HEK293T (cell line): ENCODE measurements at regions not wholly inside any gene's neighbourhood (a gene's known extent, or its start where the extent isn't known, plus 50 kb on each side); places are given as distances from the start of the nearest gene placed in this dataset.

Experiments
- CTCF ChIA-PET: fragments of 350-600 bp; formaldehyde crosslinking; extraction: SDS; loops from one replicate; lab custom pipeline; 2021; ENCODE audit warnings: antibody characterized with exemption, inconsistent platforms; lab: Yijun Ruan, JAX
- POLR2A ChIA-PET: fragments of 350-600 bp; formaldehyde crosslinking; extraction: SDS; loops from one replicate; lab custom pipeline; 2020; ENCODE audit warnings: antibody characterized with exemption, inconsistent platforms; lab: Yijun Ruan, JAX
- DNase-seq: peaks from one replicate; pipeline ENCODE4 v3.0.0; 2012; ENCODE audit warnings: mixed read lengths; ENCODE audit errors: extremely low spot score
- ARNT ChIP-seq: fragments of 450-650 bp; IDR thresholded peaks from 2 replicates; pipeline ENCODE4 v1.6.1; 2017; ENCODE audit warnings: mild to moderate bottlenecking
- BHLHE40 ChIP-seq: fragments of 450-650 bp; IDR thresholded peaks from 2 replicates; pipeline ENCODE4 v1.6.1; 2016; ENCODE audit warnings: mild to moderate bottlenecking, moderate library complexity, borderline replicate concordance
- CTBP1 ChIP-seq: fragments of 450-650 bp; IDR thresholded peaks from 2 replicates; pipeline ENCODE4 v1.6.1; 2016; ENCODE audit warnings: borderline replicate concordance
- ELF4 ChIP-seq: fragments of 450-650 bp; IDR thresholded peaks from 2 replicates; pipeline ENCODE4 v1.6.1; 2017; ENCODE audit warnings: antibody characterized with exemption
- FOXA1 ChIP-seq: fragments of 450-650 bp; IDR thresholded peaks from 2 replicates; pipeline ENCODE4 v1.6.1; 2016; ENCODE audit warnings: mild to moderate bottlenecking
- FOXK2 ChIP-seq: fragments of 450-650 bp; IDR thresholded peaks from 2 replicates; pipeline ENCODE4 v1.6.1; 2016; ENCODE audit warnings: mild to moderate bottlenecking
- FOXM1 ChIP-seq: fragments of 450-650 bp; IDR thresholded peaks from 2 replicates; pipeline ENCODE4 v1.6.1; 2017; ENCODE audit warnings: mild to moderate bottlenecking, borderline replicate concordance
- HDGF ChIP-seq: fragments of 450-650 bp; IDR thresholded peaks from 2 replicates; pipeline ENCODE4 v1.6.1; 2017; ENCODE audit warnings: antibody characterized with exemption, borderline replicate concordance
- L3MBTL2 ChIP-seq: fragments of 450-650 bp; conservative IDR thresholded peaks from 2 replicates; pipeline ENCODE4 v1.6.1; 2016; ENCODE audit warnings: mild to moderate bottlenecking
- LEF1 ChIP-seq: fragments of 450-650 bp; IDR thresholded peaks from 2 replicates; pipeline ENCODE4 v1.6.1; 2017; ENCODE audit warnings: mild to moderate bottlenecking, borderline replicate concordance
- NFRKB ChIP-seq: fragments of 450-650 bp; IDR thresholded peaks from 2 replicates; pipeline ENCODE4 v1.6.1; 2016; ENCODE audit warnings: mild to moderate bottlenecking, moderate library complexity
- PKNOX1 ChIP-seq: fragments of 450-650 bp; IDR thresholded peaks from 2 replicates; pipeline ENCODE4 v1.6.1; 2016
- SP1 ChIP-seq: fragments of 450-650 bp; IDR thresholded peaks from 2 replicates; pipeline ENCODE4 v1.6.1; 2017
- SUZ12 ChIP-seq: fragments of 450-650 bp; IDR thresholded peaks from 2 replicates; pipeline ENCODE4 v1.6.1; 2016; ENCODE audit warnings: mild to moderate bottlenecking
- TARDBP ChIP-seq: fragments of 450-650 bp; IDR thresholded peaks from 2 replicates; pipeline ENCODE4 v1.6.1; 2016
- ZNF384 ChIP-seq: fragments of 450-650 bp; IDR thresholded peaks from 2 replicates; pipeline ENCODE4 v1.6.1; 2016

- POLR2A ChIA-PET = no interaction called here
- CTCF ChIA-PET = no interaction called here
- no peak for TF ChIP-seq FOXK2
- no peak for TF ChIP-seq CTBP1
- TF ChIP-seq NFRKB = no peak
- TF ChIP-seq HDGF = no peak
- no peak for TF ChIP-seq TARDBP
- no peak for TF ChIP-seq ELF4
- TF ChIP-seq L3MBTL2 = no peak
- TF ChIP-seq SUZ12 = no peak
- TF ChIP-seq ZNF384 = no peak
- no peak for TF ChIP-seq FOXA1
- TF ChIP-seq BHLHE40 = no peak
- no peak for TF ChIP-seq LEF1
- no peak for TF ChIP-seq PKNOX1
- no peak for TF ChIP-seq FOXM1
- no peak for TF ChIP-seq ARNT
- TF ChIP-seq SP1 = no peak
- DNase-seq = no peak
Measured at GRCh38 chr10:128950916-128951275, 516.1 kb upstream of the MGMT start.

- ChIA-PET CTCF (no interaction called here), POLR2A (no interaction called here)
- DNase-seq = no peak
- no peak for TF ChIP-seq ARNT
- no peak for TF ChIP-seq NFRKB
- TF ChIP-seq FOXK2 = no peak
- no peak for TF ChIP-seq FOXM1
- TF ChIP-seq SUZ12 = no peak
- TF ChIP-seq PKNOX1 = no peak
- TF ChIP-seq CTBP1 = no peak
- no peak for TF ChIP-seq SP1
- TF ChIP-seq HDGF = no peak
- no peak for TF ChIP-seq FOXA1
- TF ChIP-seq BHLHE40 = no peak
- no peak for TF ChIP-seq L3MBTL2
- TF ChIP-seq ELF4 = no peak
Measured at GRCh38 chr10:128952856-128953255, 514.2 kb upstream of the MGMT start.

- POLR2A ChIA-PET = no interaction called here
- no peak for TF ChIP-seq SUZ12
- no peak for TF ChIP-seq FOXA1
- TF ChIP-seq LEF1 = no peak
- no peak for TF ChIP-seq SP1
- no peak for TF ChIP-seq ELF4
- no peak for TF ChIP-seq TARDBP
- TF ChIP-seq L3MBTL2 = no peak
- TF ChIP-seq BHLHE40 = no peak
- TF ChIP-seq CTBP1 = no peak
- TF ChIP-seq ZNF384 = no peak
- TF ChIP-seq FOXM1 = no peak
- TF ChIP-seq PKNOX1 = no peak
- TF ChIP-seq NFRKB = no peak
- TF ChIP-seq FOXK2 = no peak
- TF ChIP-seq ARNT = no peak
- TF ChIP-seq HDGF = no peak
- no peak for DNase-seq
- CTCF ChIA-PET = no interaction called here
Measured at GRCh38 chr10:128956149-128956548, 510.9 kb upstream of the MGMT start.

GRCh38 chr10:128957221-128957620, 509.8 kb upstream of the MGMT start:
- no peak for DNase-seq
- ChIA-PET POLR2A (no interaction called here), CTCF (no interaction called here)
- no peak for TF ChIP-seq FOXK2
- no peak for TF ChIP-seq FOXA1
- TF ChIP-seq SP1 = no peak
- TF ChIP-seq L3MBTL2 = no peak
- no peak for TF ChIP-seq PKNOX1
- no peak for TF ChIP-seq HDGF

GRCh38 chr10:128958834-128959690, 508.0 kb upstream of the MGMT start:
- TF ChIP-seq PKNOX1 (no peak), ELF4 (no peak), HDGF (no peak), FOXK2 (no peak), ARNT (no peak), TARDBP (no peak), CTBP1 (no peak), ZNF384 (no peak)
- POLR2A ChIA-PET = no interaction called here
- no peak for DNase-seq
- CTCF ChIA-PET = no interaction called here
